Right renal pelvis (tissue), 4 donors: ENCODE measurements at regions not wholly inside any gene's neighbourhood (a gene's known extent, or its start where the extent isn't known, plus 50 kb on each side); places are given as distances from the start of the nearest gene placed in this dataset.

Experiments
- DNase-seq, 4 donors: peaks; one replicate each; pipeline ENCODE4 v3.0.0-alpha.2; 2013; ENCODE audit warnings: low read depth in 4 of 4, low spot score in 3 of 4, missing footprints in 1 of 4

- DNase-seq, result no peak
Measured at GRCh38 chr4:58935332-58935731, 1825.1 kb upstream of the IGFBP7 start.

GRCh38 chr4:58936436-58936835, 1826.3 kb upstream of the IGFBP7 start:
- DNase-seq, result no peak

- no peak for DNase-seq
Measured at GRCh38 chr4:58940167-58940566, 1830.0 kb upstream of the IGFBP7 start.

- no peak for DNase-seq
Measured at GRCh38 chr4:58941286-58941685, 1831.1 kb upstream of the IGFBP7 start.

- DNase-seq, result no peak
Measured at GRCh38 chr4:58953575-58953974, 1843.4 kb upstream of the IGFBP7 start.

- DNase-seq, result no peak
Measured at GRCh38 chr4:58957711-58958110, 1847.5 kb upstream of the IGFBP7 start.

- no peak for DNase-seq
Measured at GRCh38 chr4:58961283-58961682, 1851.1 kb upstream of the IGFBP7 start.

GRCh38 chr4:58961925-58962324, 1851.7 kb upstream of the IGFBP7 start:
- DNase-seq, result no peak

GRCh38 chr4:58962424-58962823, 1852.2 kb upstream of the IGFBP7 start:
- no peak for DNase-seq

GRCh38 chr4:58981828-58982227, 1871.6 kb upstream of the IGFBP7 start:
- DNase-seq, result no peak

GRCh38 chr4:58983887-58984286, 1873.7 kb upstream of the IGFBP7 start:
- DNase-seq, result no peak

- no peak for DNase-seq
Measured at GRCh38 chr4:59002148-59002547, 1892.0 kb upstream of the IGFBP7 start.

GRCh38 chr4:59024257-59024656, 1914.1 kb upstream of the IGFBP7 start:
- DNase-seq, result no peak

- DNase-seq, result no peak
Measured at GRCh38 chr4:59037812-59038211, 1927.6 kb upstream of the IGFBP7 start.

- no peak for DNase-seq
Measured at GRCh38 chr4:59039046-59039445, 1928.9 kb upstream of the IGFBP7 start.

- DNase-seq, result no peak
Measured at GRCh38 chr4:59044286-59044900, 1934.2 kb upstream of the IGFBP7 start.

- no peak for DNase-seq
Measured at GRCh38 chr4:59054086-59054485, 1943.9 kb upstream of the IGFBP7 start.

- DNase-seq, result no peak
Measured at GRCh38 chr4:59057804-59058203, 1947.6 kb upstream of the IGFBP7 start.

GRCh38 chr4:59058543-59058942, 1948.4 kb upstream of the IGFBP7 start:
- no peak for DNase-seq

GRCh38 chr4:59060002-59060846, 1950.0 kb upstream of the IGFBP7 start:
- DNase-seq, result no peak

GRCh38 chr4:59060895-59061294, 1950.7 kb upstream of the IGFBP7 start:
- DNase-seq, result no peak

GRCh38 chr4:59063015-59063720, 1953.0 kb upstream of the IGFBP7 start:
- DNase-seq, result no peak
